GM18519 (cell line): ENCODE measurements at regions not wholly inside any gene's neighbourhood (a gene's known extent, or its start where the extent isn't known, plus 50 kb on each side); places are given as distances from the start of the nearest gene placed in this dataset.
"Not testable (repeated sequence)": the region's sequence is repeated elsewhere in the genome, so short reads cannot be mapped to it uniquely, and the experiment has no call there.

ENCODE experiments used
- ATAC-seq: cut with Tn5 transposase; IDR thresholded peaks from one replicate; pipeline ENCODE4 v1.9.1; 2021; ENCODE audit warnings: mild to moderate bottlenecking, moderate library complexity; ENCODE audit not compliant: unreplicated experiment, low FRiP score

- ATAC-seq = no peak
These were observed 1133.5 kb downstream of the FAT4 start for GRCh38 chr4:126448086-126448845.

GRCh38 chr4:126451237-126451873 lies 1136.6 kb downstream of the FAT4 start:
- ATAC-seq = no peak

DNA sequence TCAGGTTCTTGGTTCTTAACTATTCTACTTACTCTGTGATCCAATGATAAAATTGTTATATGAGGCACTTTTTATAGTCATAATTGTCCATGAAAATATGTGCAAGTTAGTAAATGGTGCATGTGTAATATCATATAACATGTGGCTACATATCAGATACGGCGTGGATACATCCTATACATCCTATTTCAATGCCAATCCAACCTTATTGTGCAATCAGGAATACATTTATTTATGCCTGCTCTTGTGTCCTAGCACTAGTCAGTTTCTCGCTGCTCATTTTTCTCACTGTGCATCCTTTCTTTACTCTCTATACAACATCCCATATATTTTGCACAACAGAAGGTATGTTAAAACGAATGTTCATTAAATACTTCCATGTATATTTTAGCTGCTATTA lies 1141.1 kb downstream of the FAT4 start:
- ATAC-seq = no peak

GRCh38 chr4:126458993-126459392 lies 1144.2 kb downstream of the FAT4 start:
- no peak for ATAC-seq

- ATAC-seq = no peak
These were observed 1150.6 kb downstream of the FAT4 start for GRCh38 chr4:126465341-126465740.

GRCh38 chr4:126466848-126467247 lies 1152.1 kb downstream of the FAT4 start:
- no peak for ATAC-seq

DNA sequence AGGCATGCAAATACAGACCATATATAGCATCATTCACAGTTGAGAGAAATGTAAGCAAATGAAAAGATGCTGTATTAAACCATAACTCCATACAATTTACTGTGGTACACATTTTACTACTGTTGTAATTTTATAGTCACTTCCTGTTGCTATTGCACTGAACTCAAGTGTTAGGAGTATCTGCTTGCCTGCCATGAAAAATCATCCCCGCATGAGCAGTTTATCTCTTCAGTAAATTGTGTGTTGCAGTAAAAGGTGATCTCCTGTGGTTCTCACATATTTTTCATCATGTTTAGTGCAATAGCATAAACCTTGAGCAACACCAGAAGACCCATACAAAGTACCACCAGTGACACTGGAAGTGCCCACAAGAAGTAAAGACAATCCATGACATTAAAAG lies 1153.4 kb downstream of the FAT4 start:
- ATAC-seq = no peak

- no peak for ATAC-seq
These were observed 1156.1 kb downstream of the FAT4 start for GRCh38 chr4:126470862-126471261.

DNA sequence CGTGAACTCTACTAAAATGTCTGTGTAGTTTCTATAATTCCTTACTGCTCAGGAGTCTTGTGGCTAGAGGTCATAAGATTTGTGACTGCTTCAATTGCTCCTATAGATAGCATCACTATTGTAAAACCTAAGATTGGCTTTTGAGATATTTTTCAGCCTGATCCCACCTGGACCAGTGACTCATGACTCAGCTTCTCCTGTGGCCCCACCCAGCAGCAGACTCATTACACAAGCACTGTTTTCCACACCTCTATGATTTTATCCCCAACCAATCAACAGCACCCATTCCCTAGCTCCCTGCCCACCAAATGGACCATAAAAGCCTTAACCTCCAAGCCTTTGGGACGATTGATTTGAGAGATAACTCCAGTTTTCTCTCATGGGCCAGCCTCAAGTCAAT lies 1157.0 kb upstream of the INTU start:
- ATAC-seq = no peak

DNA sequence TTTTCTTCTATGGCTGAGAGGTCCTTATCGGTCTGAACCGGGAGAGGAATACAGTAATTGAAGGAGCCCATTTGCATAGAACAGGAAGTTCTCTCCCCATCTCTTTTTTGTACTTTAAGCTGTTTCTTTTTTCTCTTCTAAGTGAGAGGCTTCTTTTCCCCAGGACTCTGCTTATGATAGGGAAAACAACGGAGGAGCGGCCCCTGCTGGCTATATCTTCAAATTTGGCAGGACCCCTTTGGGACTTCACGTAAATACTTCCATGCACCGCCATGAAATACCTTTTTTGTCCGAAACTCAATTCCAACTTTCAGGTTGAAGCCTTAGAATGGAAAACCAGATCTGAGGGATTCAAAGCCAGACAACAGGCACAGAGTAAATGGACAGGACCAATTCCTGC lies 1153.0 kb upstream of the INTU start:
- ATAC-seq = no peak

GRCh38 chr4:126482311-126482710 lies 1150.4 kb upstream of the INTU start:
- ATAC-seq = no peak

- ATAC-seq = no peak
These were observed 1146.4 kb upstream of the INTU start for GRCh38 chr4:126486377-126486776.

- ATAC-seq = no peak
These were observed 1142.8 kb upstream of the INTU start for GRCh38 chr4:126489826-126490463.

DNA sequence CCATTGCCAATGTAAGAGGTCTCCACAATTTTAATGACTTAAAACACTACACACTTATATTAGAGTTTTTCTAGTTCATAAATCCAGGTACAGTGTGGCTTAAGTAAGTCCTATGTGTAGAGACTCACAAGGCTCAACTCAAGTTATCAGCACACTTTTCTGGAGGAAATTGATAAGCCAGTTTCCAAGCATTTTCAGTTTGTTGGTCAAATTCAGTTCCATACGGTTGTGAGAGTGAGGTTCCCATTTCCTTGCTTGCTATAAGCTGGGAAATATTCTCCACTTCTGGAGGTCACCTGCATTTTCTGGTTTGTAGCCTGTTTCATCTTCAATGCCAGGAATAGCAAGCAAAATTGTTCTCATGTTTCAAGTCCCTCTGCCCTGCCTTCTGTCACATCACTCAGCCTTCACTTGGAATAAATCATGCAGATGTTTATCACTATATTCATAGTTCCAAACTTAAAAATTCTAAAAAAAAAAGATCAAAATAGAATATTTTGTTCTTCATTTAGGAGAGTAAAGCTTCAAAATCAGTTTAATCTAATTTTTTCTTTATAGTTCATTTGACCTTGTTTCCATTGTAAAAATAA lies 1137.5 kb upstream of the INTU start:
- no peak for ATAC-seq

- no peak for ATAC-seq
These were observed 1119.8 kb upstream of the INTU start for GRCh38 chr4:126512979-126513378.

GRCh38 chr4:126513596-126513995 lies 1119.2 kb upstream of the INTU start:
- ATAC-seq = no peak

GRCh38 chr4:126520731-126521130 lies 1112.0 kb upstream of the INTU start:
- ATAC-seq = no peak

GRCh38 chr4:126525400-126525799 lies 1107.4 kb upstream of the INTU start:
- not testable (repeated sequence) for ATAC-seq

DNA sequence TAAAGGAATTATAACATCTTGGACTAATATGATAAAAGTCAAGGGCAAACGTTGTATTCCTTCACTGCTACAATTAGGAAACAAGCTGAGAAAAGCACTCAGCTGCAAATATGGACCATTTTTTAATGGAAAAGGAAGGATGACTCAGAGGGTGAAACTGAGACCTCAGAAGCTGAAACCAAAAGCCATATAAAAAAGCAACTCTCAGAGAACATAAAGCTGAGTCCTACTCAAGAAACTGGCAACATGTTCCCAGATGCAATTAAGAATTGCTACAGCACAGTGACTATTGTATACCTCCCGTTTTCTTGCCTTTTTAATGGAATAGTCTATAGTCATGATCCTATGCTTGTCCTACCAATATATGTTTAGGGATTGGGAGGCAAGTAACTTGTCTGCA lies 1106.4 kb upstream of the INTU start:
- ATAC-seq = no peak

- ATAC-seq = no peak
These were observed 1102.8 kb upstream of the INTU start for GRCh38 chr4:126529997-126530396.

DNA sequence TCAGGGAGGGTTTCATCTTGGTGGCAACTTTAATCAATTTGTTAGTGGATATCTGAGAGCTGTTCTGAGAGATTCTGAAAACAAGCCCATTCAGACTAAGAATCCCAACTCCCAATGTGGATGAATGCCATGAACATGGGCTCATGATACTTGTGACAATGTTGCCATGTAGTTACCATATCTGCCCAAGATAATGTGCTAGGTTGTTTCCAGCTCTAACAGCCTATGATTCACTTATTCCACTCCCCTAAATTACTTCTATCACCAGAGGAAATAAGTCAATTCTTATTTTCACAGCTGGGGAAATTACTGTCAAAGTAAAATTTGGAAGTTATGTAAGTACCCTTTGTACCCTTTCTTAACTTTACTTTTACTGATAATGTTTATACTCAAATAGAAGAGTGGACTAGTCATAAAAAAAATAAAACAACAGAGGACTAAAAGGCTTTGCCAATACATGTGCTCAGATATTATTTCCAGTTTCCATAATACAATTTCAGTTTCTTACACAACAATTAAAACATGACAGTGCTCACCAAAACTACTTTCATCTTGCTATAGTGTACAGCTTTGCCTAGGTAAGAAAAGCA lies 1101.7 kb upstream of the INTU start:
- ATAC-seq = no peak
